ENCODE measurements at regions not wholly inside any gene's neighbourhood (a gene's known extent, or its start where the extent isn't known, plus 50 kb on each side); places are given as distances from the start of the nearest gene placed in this dataset.
"Not testable (repeated sequence)": the region's sequence is repeated elsewhere in the genome, so short reads cannot be mapped to it uniquely, and the experiment has no call there.

DNA sequence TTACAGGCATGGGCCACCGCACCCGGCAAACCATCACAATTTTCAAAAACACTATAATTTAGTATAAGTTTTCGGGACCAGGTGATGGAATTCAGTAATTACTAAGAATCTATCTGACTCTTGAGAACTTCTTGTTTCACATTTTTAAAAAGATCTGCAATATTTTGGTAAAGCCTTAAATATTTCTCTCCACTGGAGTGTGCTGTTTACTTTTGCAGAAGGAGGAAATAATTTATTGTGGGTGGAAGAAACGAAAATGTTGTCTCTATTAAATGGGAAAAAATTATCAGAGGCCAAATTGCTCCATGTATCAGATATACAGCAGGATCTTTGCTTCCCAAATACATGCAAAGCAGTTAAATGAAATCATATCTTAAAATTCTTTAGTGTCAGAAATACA, 566.8 kb upstream of the CYLC2 start:
- Mint-ChIP-seq H3K4me1 (ENCODE audit: low read depth) (no peaks in the 10 kb centered on the region), H3K36me3 (ENCODE audit: low read depth) (no peaks in the 10 kb centered on the region), H3K4me3 (ENCODE audit: unreplicated experiment) (no peak overlapping the region), H3K27me3 (ENCODE audit: low read depth) (no peaks in the 10 kb centered on the region), H3K9me3 (ENCODE audit: low read depth) (peaks cover 2% of the 10 kb centered on the region), H3K27ac (ENCODE audit: unreplicated experiment) (no peak overlapping the region)
- DNase-seq (ENCODE audit: low spot score): no peak
- TF ChIP-seq CTCF (IDR thresholded peaks at IDR 0.05): peak; percentile 45

GRCh38 chr9:102416251-102416650, 578.9 kb upstream of the CYLC2 start:
- not testable (repeated sequence) for H3K27me3 Mint-ChIP-seq (ENCODE audit: low read depth); H3K36me3 Mint-ChIP-seq (ENCODE audit: low read depth); H3K4me3 Mint-ChIP-seq (ENCODE audit: unreplicated experiment); H3K27ac Mint-ChIP-seq (ENCODE audit: unreplicated experiment); DNase-seq (ENCODE audit: low spot score); H3K4me1 Mint-ChIP-seq (ENCODE audit: low read depth)
- peaks cover 29% of the 10 kb centered on the region for H3K9me3 Mint-ChIP-seq (ENCODE audit: low read depth)

DNA sequence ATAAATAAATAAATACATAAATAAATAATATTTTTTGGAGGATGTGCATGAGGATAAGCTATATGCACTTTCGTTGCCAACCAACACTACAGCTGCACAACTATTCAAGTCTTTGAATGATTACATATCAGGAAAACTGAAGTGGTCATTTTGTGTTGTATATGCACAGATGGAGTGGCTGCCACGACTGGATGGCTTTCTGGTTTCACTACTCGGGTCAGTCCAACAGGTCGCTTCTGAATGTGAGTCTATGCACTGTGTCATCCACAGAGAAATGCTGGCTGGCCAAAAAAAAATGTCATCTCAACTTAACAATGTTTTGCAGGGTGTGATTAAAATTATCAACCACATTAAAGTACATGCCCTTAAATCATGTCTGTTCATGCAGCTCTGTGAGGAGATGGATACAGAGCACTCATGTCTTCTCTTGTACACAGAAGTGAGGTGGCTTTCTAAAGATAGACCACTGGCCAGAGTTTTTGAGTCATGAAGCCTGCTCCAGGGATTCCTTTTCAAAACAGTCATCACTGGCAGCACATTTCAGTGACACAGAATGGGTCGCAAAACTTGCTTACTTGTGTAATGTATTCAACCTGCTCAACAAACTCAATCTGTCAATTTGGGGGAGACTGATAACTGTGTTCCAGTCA, 589.8 kb upstream of the CYLC2 start:
- H3K4me1 Mint-ChIP-seq (ENCODE audit: low read depth): no peaks in the 10 kb centered on the region
- no peak overlapping the region for H3K27ac Mint-ChIP-seq (ENCODE audit: unreplicated experiment)
- H3K9me3 Mint-ChIP-seq (ENCODE audit: low read depth): peaks cover 24% of the 10 kb centered on the region
- H3K36me3 Mint-ChIP-seq (ENCODE audit: low read depth): no peaks in the 10 kb centered on the region
- no peak overlapping the region for H3K4me3 Mint-ChIP-seq (ENCODE audit: unreplicated experiment)
- TF ChIP-seq CTCF (IDR thresholded peaks at IDR 0.05): no peak
- H3K27me3 Mint-ChIP-seq (ENCODE audit: low read depth): no peaks in the 10 kb centered on the region
- DNase-seq (ENCODE audit: low spot score): no peak

- Mint-ChIP-seq H3K27me3 (ENCODE audit: low read depth) (no peaks in the 10 kb centered on the region), H3K9me3 (ENCODE audit: low read depth) (peaks cover 19% of the 10 kb centered on the region), H3K4me3 (ENCODE audit: unreplicated experiment) (no peak overlapping the region), H3K4me1 (ENCODE audit: low read depth) (no peaks in the 10 kb centered on the region), H3K27ac (ENCODE audit: unreplicated experiment) (no peak overlapping the region), H3K36me3 (ENCODE audit: low read depth) (no peaks in the 10 kb centered on the region)
- DNase-seq (ENCODE audit: low spot score): no peak
- TF ChIP-seq CTCF (IDR thresholded peaks at IDR 0.05): no peak
These were observed 591.6 kb upstream of the CYLC2 start for GRCh38 chr9:102403514-102403913.

DNA sequence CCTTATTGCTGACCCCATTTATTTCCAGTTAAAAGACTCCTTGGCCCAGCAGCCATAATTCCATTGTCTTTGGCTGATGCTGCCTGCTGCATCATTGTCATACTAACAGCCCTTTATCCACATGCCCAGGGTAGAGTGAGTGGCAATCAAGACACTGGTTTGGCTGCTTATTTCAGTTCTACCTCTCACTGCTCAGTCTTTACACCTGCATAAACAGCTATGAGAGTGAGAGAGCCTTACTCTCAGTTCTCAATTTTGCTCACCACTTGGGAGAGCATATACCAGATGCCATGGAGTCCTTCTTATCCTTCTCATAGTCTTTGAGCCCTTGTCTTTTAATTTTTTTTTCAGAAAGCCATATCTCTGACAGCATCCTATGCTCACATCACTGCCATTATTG, 596.9 kb upstream of the CYLC2 start:
- DNase-seq (ENCODE audit: low spot score): no peak
- H3K27ac Mint-ChIP-seq (ENCODE audit: unreplicated experiment): no peak overlapping the region
- no peaks in the 10 kb centered on the region for H3K27me3 Mint-ChIP-seq (ENCODE audit: low read depth)

GRCh38 chr9:102385620-102386019, 609.5 kb upstream of the CYLC2 start:
- H3K4me3 Mint-ChIP-seq (ENCODE audit: unreplicated experiment); DNase-seq (ENCODE audit: low spot score); H3K4me1 Mint-ChIP-seq (ENCODE audit: low read depth); H3K27ac Mint-ChIP-seq (ENCODE audit: unreplicated experiment); H3K36me3 Mint-ChIP-seq (ENCODE audit: low read depth); H3K27me3 Mint-ChIP-seq (ENCODE audit: low read depth): not testable (repeated sequence)
- H3K9me3 Mint-ChIP-seq (ENCODE audit: low read depth): peaks cover 16% of the 10 kb centered on the region

More for the DNA sequence above, 596.9 kb upstream of the CYLC2 start:
- Mint-ChIP-seq H3K4me3 (ENCODE audit: unreplicated experiment) (no peak overlapping the region), H3K9me3 (ENCODE audit: low read depth) (peaks cover 11% of the 10 kb centered on the region), H3K36me3 (ENCODE audit: low read depth) (no peaks in the 10 kb centered on the region), H3K4me1 (ENCODE audit: low read depth) (no peaks in the 10 kb centered on the region)
- TF ChIP-seq CTCF (IDR thresholded peaks at IDR 0.05): no peak

All from chondrocyte (in vitro differentiated cells).